AG09309 (cell line): ENCODE measurements at regions not wholly inside any gene's neighbourhood (a gene's known extent, or its start where the extent isn't known, plus 50 kb on each side); places are given as distances from the start of the nearest gene placed in this dataset.

Source experiments
- DNase-seq: peaks from one replicate; pipeline ENCODE4 v3.0.0-alpha.2; 2010; ENCODE audit warnings: low read depth
- H3K4me3 ChIP-seq: 2 replicates; pipeline ENCODE4 v1.5.1; 2011; ENCODE audit warnings: mild to moderate bottlenecking, low read depth, low read length, moderate library complexity; ENCODE audit not compliant: control insufficient read depth
- CTCF ChIP-seq: IDR thresholded peaks from 2 replicates; pipeline ENCODE4 v1.5.1; 2011; ENCODE audit warnings: mild to moderate bottlenecking, low read depth, low read length, inconsistent platforms; ENCODE audit not compliant: insufficient read depth, control insufficient read depth; ENCODE audit errors: missing control alignments

GRCh38 chr1:81375884-81376548 is 424.7 kb upstream of the ADGRL2 start:
- H3K4me3 ChIP-seq: no peak overlapping the region
- no peak for DNase-seq
- no peak for TF ChIP-seq CTCF

- TF ChIP-seq CTCF: no peak
- H3K4me3 ChIP-seq: no peak overlapping the region
- no peak for DNase-seq
Measured at GRCh38 chr1:81374481-81374880, 426.3 kb upstream of the ADGRL2 start.

GRCh38 chr1:81371864-81372263 is 428.9 kb upstream of the ADGRL2 start:
- DNase-seq: no peak
- no peak overlapping the region for H3K4me3 ChIP-seq
- TF ChIP-seq CTCF: no peak

- no peak for DNase-seq
- TF ChIP-seq CTCF: no peak
- no peak overlapping the region for H3K4me3 ChIP-seq
Measured at GRCh38 chr1:81369833-81370232, 430.9 kb upstream of the ADGRL2 start.

- DNase-seq: no peak
- TF ChIP-seq CTCF: no peak
- H3K4me3 ChIP-seq: no peak overlapping the region
Measured at GRCh38 chr1:81366173-81366572, 434.6 kb upstream of the ADGRL2 start.

GRCh38 chr1:81364088-81364487 is 436.6 kb upstream of the ADGRL2 start:
- DNase-seq: no peak
- TF ChIP-seq CTCF: no peak

More at GRCh38 chr1:81364088-81364487, 436.6 kb upstream of the ADGRL2 start:
- no peak overlapping the region for H3K4me3 ChIP-seq
